ENCODE measurements at regions not wholly inside any gene's neighbourhood (a gene's known extent, or its start where the extent isn't known, plus 50 kb on each side); places are given as distances from the start of the nearest gene placed in this dataset.
A peak's percentile ranks its signal among the peaks of the same experiment; 100 is the strongest.
"Not testable (repeated sequence)": the region's sequence is repeated elsewhere in the genome, so short reads cannot be mapped to it uniquely, and the experiment has no call there.

DNA sequence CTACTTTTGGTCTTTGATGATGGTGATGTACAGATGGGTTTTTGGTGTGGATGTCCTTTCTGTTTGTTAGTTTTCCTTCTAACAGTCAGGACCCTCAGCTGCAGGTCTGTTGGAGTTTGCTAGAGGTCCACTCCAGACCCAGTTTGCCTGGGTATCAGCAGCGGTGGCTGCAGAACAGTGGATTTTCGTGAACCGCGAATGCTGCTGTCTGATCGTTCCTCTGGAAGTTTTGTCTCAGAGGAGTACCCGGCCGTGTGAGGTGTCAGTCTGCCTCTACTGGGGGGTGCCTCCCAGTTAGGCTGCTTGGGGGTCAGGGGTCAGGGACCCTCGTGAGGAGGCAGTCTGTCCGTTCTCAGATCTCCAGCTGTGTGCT is 56.6 kb upstream of the TNFAIP8 start:
- DNase-seq (ENCODE audit: extremely low spot score); H3K36me3 ChIP-seq; H3K9me3 ChIP-seq; H3K4me3 ChIP-seq; H3K27ac ChIP-seq (replicated peaks in 1 of 4); intact Hi-C loops (cut with DNase I); H3K27me3 ChIP-seq: not testable (repeated sequence)
- WGBS = 92% methylated on average over 8 of the region's 9 CpGs
- peaks cover 12 to 24% (median 19%) of the 10 kb centered on the region in 4 donors for H3K4me1 ChIP-seq

DNA sequence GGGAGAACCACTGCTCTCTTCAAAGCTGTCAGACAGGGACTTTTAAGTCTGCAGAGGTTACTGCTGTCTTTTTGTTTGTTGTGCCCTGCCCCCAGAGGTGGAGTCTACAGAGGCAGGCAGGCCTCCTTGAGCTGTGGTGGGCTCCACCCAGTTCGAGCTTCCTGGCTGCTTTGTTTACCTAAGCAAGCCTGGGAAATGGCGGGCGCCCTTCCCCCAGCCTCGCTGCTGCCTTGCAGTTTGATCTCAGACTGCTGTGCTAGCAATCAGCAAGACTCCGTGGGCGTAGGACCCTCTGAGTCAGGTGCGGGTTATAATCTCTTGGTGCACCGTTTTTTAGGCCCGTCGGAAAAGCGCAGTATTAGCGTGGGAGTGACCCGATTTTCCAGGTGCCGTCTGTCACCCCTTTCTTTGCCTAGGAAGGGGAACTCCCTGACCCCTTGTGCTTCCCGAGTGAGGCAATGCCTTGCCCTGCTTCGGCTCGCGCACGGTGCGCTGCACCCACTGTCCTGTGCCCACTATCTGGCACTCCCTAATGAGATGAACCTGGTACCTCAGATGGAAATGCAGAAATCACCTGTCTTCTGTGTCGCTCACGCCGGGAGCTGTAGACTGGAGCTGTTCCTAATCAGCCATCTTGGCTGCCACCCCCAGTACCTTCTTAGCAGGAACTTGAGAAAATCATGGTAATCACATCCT is 56.1 kb upstream of the TNFAIP8 start:
- intact Hi-C loops (cut with DNase I); H3K27me3 ChIP-seq; H3K9me3 ChIP-seq; H3K4me3 ChIP-seq; H3K36me3 ChIP-seq; H3K27ac ChIP-seq (replicated peaks in 1 of 4); DNase-seq (ENCODE audit: extremely low spot score): not testable (repeated sequence)
- H3K4me1 ChIP-seq = peaks cover 15 to 29% (median 24%) of the 10 kb centered on the region in 4 donors
- WGBS = 96% methylated on average over 23 of the region's 23 CpGs

- Histone ChIP-seq H3K36me3 (no peaks in the 10 kb centered on the region), H3K4me1 (peaks cover 15 to 30% (median 25%) of the 10 kb centered on the region in 4 donors), H3K27ac (replicated peaks in 1 of 4) (no peak overlapping the region), H3K27me3 (no peaks in the 10 kb centered on the region), H3K4me3 (no peak overlapping the region), H3K9me3 (no peaks in the 10 kb centered on the region)
- no peak for DNase-seq (ENCODE audit: extremely low spot score)
- intact Hi-C loops (cut with DNase I) = no loop called here
- 80% methylated on average over 3 of the region's 3 CpGs for WGBS
- TF ChIP-seq POLR2A (IDR thresholded peaks at IDR 0.05; ENCODE audit: low read depth) (no peak), EP300 (IDR thresholded peaks at IDR 0.05) (no peak), POLR2AphosphoS5 (IDR thresholded peaks at IDR 0.05) (no peak)
- TF ChIP-seq, protein P1, sequence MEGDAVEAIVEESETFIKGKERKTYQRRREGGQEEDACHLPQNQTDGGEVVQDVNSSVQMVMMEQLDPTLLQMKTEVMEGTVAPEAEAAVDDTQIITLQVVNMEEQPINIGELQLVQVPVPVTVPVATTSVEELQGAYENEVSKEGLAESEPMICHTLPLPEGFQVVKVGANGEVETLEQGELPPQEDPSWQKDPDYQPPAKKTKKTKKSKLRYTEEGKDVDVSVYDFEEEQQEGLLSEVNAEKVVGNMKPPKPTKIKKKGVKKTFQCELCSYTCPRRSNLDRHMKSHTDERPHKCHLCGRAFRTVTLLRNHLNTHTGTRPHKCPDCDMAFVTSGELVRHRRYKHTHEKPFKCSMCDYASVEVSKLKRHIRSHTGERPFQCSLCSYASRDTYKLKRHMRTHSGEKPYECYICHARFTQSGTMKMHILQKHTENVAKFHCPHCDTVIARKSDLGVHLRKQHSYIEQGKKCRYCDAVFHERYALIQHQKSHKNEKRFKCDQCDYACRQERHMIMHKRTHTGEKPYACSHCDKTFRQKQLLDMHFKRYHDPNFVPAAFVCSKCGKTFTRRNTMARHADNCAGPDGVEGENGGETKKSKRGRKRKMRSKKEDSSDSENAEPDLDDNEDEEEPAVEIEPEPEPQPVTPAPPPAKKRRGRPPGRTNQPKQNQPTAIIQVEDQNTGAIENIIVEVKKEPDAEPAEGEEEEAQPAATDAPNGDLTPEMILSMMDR (IDR thresholded peaks at IDR 0.05) = no peak
Measured at GRCh38 chr5:119300311-119300670, 55.5 kb upstream of the TNFAIP8 start.

DNA sequence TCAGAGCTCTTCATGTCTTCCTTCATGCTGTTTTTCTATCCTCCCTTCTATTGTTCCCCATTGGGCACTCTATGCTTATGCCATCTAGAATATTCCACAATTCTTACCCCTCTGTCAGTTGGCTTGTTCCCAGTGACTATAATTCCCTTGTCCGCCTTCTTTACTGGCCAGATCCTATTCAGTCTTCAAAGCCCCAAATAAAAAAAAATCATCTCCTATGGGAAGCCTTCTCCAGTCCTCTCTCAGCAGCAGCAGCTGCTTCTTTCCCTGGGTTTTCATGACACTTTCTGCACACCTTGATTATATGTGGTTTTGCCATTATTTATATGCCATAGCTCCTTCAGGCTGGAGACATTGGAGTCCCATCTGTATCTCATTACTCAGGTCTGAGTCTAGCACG is 54.6 kb upstream of the TNFAIP8 start:
- DNase-seq (ENCODE audit: extremely low spot score) = no peak
- no peaks in the 10 kb centered on the region for H3K36me3 ChIP-seq
- TF ChIP-seq POLR2A (IDR thresholded peaks at IDR 0.05; ENCODE audit: low read depth) = no peak
- TF ChIP-seq POLR2AphosphoS5 (IDR thresholded peaks at IDR 0.05) = no peak
- TF ChIP-seq, protein P1 (IDR thresholded peaks at IDR 0.05) = no peak
- no peak for TF ChIP-seq EP300 (IDR thresholded peaks at IDR 0.05)
- WGBS = 85% methylated on average over 2 of the region's 2 CpGs
- no peak overlapping the region for H3K4me3 ChIP-seq
- H3K27ac ChIP-seq (replicated peaks in 1 of 4) = no peak overlapping the region
- H3K27me3 ChIP-seq = no peaks in the 10 kb centered on the region
- intact Hi-C loops (cut with DNase I) = no loop called here
- H3K9me3 ChIP-seq = no peaks in the 10 kb centered on the region
- peaks cover 15 to 30% (median 25%) of the 10 kb centered on the region in 4 donors for H3K4me1 ChIP-seq

GRCh38 chr5:119301906-119302305 is 53.9 kb upstream of the TNFAIP8 start:
- Histone ChIP-seq H3K27me3 (no peaks in the 10 kb centered on the region), H3K27ac (replicated peaks in 1 of 4) (no peak overlapping the region), H3K36me3 (no peaks in the 10 kb centered on the region), H3K9me3 (no peaks in the 10 kb centered on the region), H3K4me1 (peaks cover 15 to 30% (median 25%) of the 10 kb centered on the region in 4 donors), H3K4me3 (no peak overlapping the region)
- intact Hi-C loops (cut with DNase I) = no loop called here
- TF ChIP-seq POLR2A (IDR thresholded peaks at IDR 0.05; ENCODE audit: low read depth) (no peak), POLR2AphosphoS5 (IDR thresholded peaks at IDR 0.05) (no peak), EP300 (IDR thresholded peaks at IDR 0.05) (no peak)
- TF ChIP-seq, protein P1 (IDR thresholded peaks at IDR 0.05) = no peak
- no peak for DNase-seq (ENCODE audit: extremely low spot score)

GRCh38 chr5:119302449-119302848 is 53.4 kb upstream of the TNFAIP8 start:
- Histone ChIP-seq H3K4me1 (peaks cover 15 to 30% (median 25%) of the 10 kb centered on the region in 4 donors), H3K9me3 (no peaks in the 10 kb centered on the region), H3K27me3 (no peaks in the 10 kb centered on the region), H3K4me3 (no peak overlapping the region), H3K27ac (replicated peaks in 1 of 4) (peak overlapping the region in 2 of 4 donors; percentile 15 to 37), H3K36me3 (no peaks in the 10 kb centered on the region)
- TF ChIP-seq, protein P1 (IDR thresholded peaks at IDR 0.05) = no peak
- TF ChIP-seq POLR2A (IDR thresholded peaks at IDR 0.05; ENCODE audit: low read depth) (no peak), POLR2AphosphoS5 (IDR thresholded peaks at IDR 0.05) (no peak), EP300 (IDR thresholded peaks at IDR 0.05) (no peak)
- intact Hi-C loops (cut with DNase I) = no loop called here
- 83% methylated on average over 3 of the region's 3 CpGs for WGBS
- no peak for DNase-seq (ENCODE audit: extremely low spot score)
